Nephron (organoid): ENCODE measurements at regions not wholly inside any gene's neighbourhood (a gene's known extent, or its start where the extent isn't known, plus 50 kb on each side); places are given as distances from the start of the nearest gene placed in this dataset.
"Not testable (repeated sequence)": the region's sequence is repeated elsewhere in the genome, so short reads cannot be mapped to it uniquely, and the experiment has no call there.

ENCODE experiments used
- H3K27ac Mint-ChIP-seq, 3 experiments: 2 replicates each; pipeline ENCODE4 v1.8.0; 2020; ENCODE audit warnings: mixed read lengths in 3 of 3, mild to moderate bottlenecking in 2 of 3, moderate library complexity in 1 of 3
- H3K27me3 Mint-ChIP-seq: 2 replicates; pipeline ENCODE4 v1.8.0; 2021; ENCODE audit warnings: low read depth, mild to moderate bottlenecking, moderate library complexity, mixed read lengths
- H3K36me3 Mint-ChIP-seq: 2 replicates; pipeline ENCODE4 v1.8.0; 2020; ENCODE audit warnings: low read depth, mixed read lengths
- H3K4me1 Mint-ChIP-seq: 2 replicates; pipeline ENCODE4 v1.8.0; 2020; ENCODE audit warnings: mixed read lengths
- H3K4me3 Mint-ChIP-seq, 3 experiments: 2 replicates each; pipeline ENCODE4 v1.8.0; 2020; ENCODE audit warnings: mild to moderate bottlenecking in 3 of 3, mixed read lengths in 3 of 3, moderate library complexity in 2 of 3
- H3K9me3 Mint-ChIP-seq: 2 replicates; pipeline ENCODE4 v1.8.0; 2020; ENCODE audit warnings: mixed read lengths
- CTCF ChIP-seq, 3 experiments: fragments of 200-600 bp; sonication (generic); IDR thresholded peaks; one replicate each; pipeline ENCODE4 v1.5.0; 2021; ENCODE audit warnings: antibody characterized with exemption in 3 of 3; ENCODE audit not compliant: unreplicated experiment in 3 of 3

- Mint-ChIP-seq H3K4me3 (no peak overlapping the region), H3K27ac (peak overlapping the region; percentile 70 to 93 (median 92)), H3K4me1 (peaks cover 26% of the 10 kb centered on the region), H3K27me3 (no peaks in the 10 kb centered on the region), H3K9me3 (no peaks in the 10 kb centered on the region), H3K36me3 (no peaks in the 10 kb centered on the region)
- TF ChIP-seq CTCF (IDR thresholded peaks at IDR 0.05; ENCODE audit: unreplicated experiment in 3 of 3) = no peak
These were observed 109.6 kb upstream of the RBMS3 start for GRCh38 chr3:29171043-29171990.

GRCh38 chr3:29176501-29176900 is 104.4 kb upstream of the RBMS3 start:
- no peaks in the 10 kb centered on the region for H3K27me3 Mint-ChIP-seq
- peaks cover 22% of the 10 kb centered on the region for H3K4me1 Mint-ChIP-seq
- no peaks in the 10 kb centered on the region for H3K36me3 Mint-ChIP-seq
- TF ChIP-seq CTCF (IDR thresholded peaks at IDR 0.05; ENCODE audit: unreplicated experiment in 3 of 3) = no peak
- no peaks in the 10 kb centered on the region for H3K9me3 Mint-ChIP-seq
- H3K4me3 Mint-ChIP-seq = no peak overlapping the region
- peak overlapping the region in 2 of 3 experiments; percentile 12 to 19 for H3K27ac Mint-ChIP-seq

- peaks cover 13% of the 10 kb centered on the region for H3K4me1 Mint-ChIP-seq
- peak overlapping the region in 2 of 3 experiments; percentile 37 to 42 for H3K27ac Mint-ChIP-seq
- H3K4me3 Mint-ChIP-seq = no peak overlapping the region
- no peaks in the 10 kb centered on the region for H3K9me3 Mint-ChIP-seq
- no peak for TF ChIP-seq CTCF (IDR thresholded peaks at IDR 0.05; ENCODE audit: unreplicated experiment in 3 of 3)
- no peaks in the 10 kb centered on the region for H3K27me3 Mint-ChIP-seq
- no peaks in the 10 kb centered on the region for H3K36me3 Mint-ChIP-seq
These were observed 101.8 kb upstream of the RBMS3 start for GRCh38 chr3:29178809-29179793.

GRCh38 chr3:29181149-29181780 is 99.6 kb upstream of the RBMS3 start:
- Mint-ChIP-seq H3K9me3 (no peaks in the 10 kb centered on the region), H3K4me1 (peaks cover 12% of the 10 kb centered on the region), H3K27me3 (no peaks in the 10 kb centered on the region), H3K27ac (no peak overlapping the region), H3K36me3 (no peaks in the 10 kb centered on the region), H3K4me3 (no peak overlapping the region)
- TF ChIP-seq CTCF (IDR thresholded peaks at IDR 0.05; ENCODE audit: unreplicated experiment in 3 of 3) = no peak

GRCh38 chr3:29181872-29182271 is 99.0 kb upstream of the RBMS3 start:
- H3K27ac Mint-ChIP-seq = no peak overlapping the region
- no peaks in the 10 kb centered on the region for H3K36me3 Mint-ChIP-seq
- no peaks in the 10 kb centered on the region for H3K9me3 Mint-ChIP-seq
- H3K27me3 Mint-ChIP-seq = no peaks in the 10 kb centered on the region
- no peak overlapping the region for H3K4me3 Mint-ChIP-seq
- TF ChIP-seq CTCF (IDR thresholded peaks at IDR 0.05; ENCODE audit: unreplicated experiment in 3 of 3) = no peak
- peaks cover 5% of the 10 kb centered on the region for H3K4me1 Mint-ChIP-seq

GRCh38 chr3:29182828-29183227 is 98.0 kb upstream of the RBMS3 start:
- not testable (repeated sequence) for H3K27me3 Mint-ChIP-seq, H3K27ac Mint-ChIP-seq, H3K4me1 Mint-ChIP-seq, H3K36me3 Mint-ChIP-seq, H3K9me3 Mint-ChIP-seq, H3K4me3 Mint-ChIP-seq
